ENCODE measurements at regions not wholly inside any gene's neighbourhood (a gene's known extent, or its start where the extent isn't known, plus 50 kb on each side); places are given as distances from the start of the nearest gene placed in this dataset.

DNA sequence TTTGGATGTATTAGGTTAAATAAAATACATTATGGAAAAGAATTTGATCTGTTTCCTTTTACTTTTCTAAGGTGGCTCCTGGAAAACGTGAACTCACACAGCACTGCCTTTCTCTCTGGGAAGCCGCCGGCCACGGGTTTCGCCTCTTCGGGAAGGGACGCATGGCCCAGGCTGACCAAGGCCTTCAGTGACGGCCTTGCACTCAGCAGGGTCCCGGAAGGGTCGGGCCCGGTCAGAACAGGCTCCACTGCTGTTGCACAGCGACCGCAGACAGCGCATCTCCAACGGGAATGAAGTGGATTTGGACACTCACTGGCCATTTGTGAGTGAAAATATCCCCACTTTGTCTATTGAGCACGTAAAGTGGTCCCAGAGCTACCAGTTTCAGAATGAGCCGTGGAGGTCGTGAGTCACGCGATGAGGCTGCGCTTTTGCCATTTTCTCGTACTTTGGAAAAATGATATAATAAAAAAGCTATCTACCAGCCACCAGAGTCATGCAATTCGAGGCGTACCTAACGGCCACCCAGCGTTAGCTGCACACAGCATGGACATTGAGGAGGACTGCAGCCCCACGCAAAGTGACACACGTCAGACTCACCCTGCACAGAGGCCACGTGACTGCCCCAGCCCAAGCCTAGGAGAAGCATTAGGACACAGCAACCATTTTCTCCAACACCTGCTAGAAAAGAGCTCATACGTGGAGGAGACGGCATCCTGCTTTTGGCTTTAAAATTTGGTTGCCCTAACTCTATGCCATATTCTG is 244.3 kb downstream of the TTLL2 start:
- TF ChIP-seq ZFX (IDR thresholded peaks at IDR 0.05) (no peak), CTCF (conservative IDR thresholded peaks at IDR 0.05) (no peak)
- H3K27ac ChIP-seq: no peak overlapping the region

DNA sequence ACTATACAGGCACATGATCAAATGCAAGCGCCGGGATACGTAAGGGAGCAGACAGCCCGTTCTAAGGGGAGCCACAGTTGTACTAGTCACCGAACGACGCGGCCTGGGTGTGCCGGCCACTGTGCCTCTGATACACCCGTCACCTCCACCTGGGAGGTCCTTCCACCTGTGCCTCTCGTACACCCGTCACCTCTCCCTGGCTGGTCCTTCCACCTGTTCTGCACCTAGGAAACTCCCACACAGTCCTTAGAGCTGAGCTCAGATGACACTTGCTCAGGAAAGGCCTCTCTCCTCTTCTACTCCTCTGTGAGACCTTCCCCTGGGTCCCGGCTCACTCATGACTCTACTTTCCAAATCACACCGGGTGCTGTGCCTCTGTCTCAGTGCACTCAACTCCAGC is 245.0 kb downstream of the TTLL2 start:
- TF ChIP-seq ZFX (IDR thresholded peaks at IDR 0.05) (no peak), CTCF (conservative IDR thresholded peaks at IDR 0.05) (no peak)
- no peak overlapping the region for H3K27ac ChIP-seq

DNA sequence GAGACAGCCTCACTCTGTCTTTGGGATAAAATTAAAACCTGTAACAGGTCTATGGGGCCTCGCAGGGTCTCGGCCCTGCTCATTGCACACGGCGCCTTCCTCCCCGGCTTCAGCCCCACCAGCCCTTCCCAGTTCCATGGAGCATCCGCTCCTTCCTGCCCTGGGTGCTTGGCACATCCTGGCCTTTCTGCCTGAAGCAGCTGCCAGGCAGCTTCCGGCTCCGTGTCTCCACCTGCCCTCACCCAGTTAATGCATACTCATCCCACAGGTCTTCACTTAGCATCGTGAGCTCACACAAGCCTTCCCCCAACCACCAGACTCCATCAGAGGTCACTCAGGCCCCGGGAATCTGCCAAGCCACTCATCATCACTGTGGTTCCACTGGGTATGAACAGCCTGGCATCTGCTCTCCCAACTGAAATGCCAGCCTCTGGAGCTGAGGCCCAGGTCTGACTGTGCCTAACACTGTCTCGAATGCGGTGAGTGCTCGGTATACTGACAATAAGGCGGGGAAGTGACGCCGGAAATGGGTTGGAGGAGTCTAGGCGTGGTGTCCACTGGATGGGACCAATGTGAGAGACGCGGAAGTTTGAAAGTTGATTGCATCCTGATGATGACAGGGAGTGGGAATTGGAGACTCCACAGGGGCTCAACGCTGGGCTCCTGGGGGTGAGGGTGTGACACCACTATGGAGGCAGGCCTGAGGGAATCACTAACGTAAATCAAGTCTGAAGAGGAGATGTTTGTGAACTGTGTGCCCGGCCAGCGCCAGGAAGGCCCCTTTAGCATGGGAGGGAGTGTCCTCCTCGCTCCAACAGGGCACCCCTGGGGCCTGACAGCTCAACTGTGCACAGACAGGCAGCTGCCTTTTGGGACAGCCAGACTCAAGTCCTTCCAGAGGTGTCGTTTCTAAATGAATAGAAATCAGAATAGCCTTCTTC is 245.8 kb downstream of the TTLL2 start:
- H3K27ac ChIP-seq: no peak overlapping the region
- no peak for TF ChIP-seq ZFX (IDR thresholded peaks at IDR 0.05)
- TF ChIP-seq CTCF (conservative IDR thresholded peaks at IDR 0.05): no peak

GRCh38 chr6:167571550-167571949 is 246.7 kb downstream of the TTLL2 start:
- TF ChIP-seq ZFX (IDR thresholded peaks at IDR 0.05) (no peak), CTCF (conservative IDR thresholded peaks at IDR 0.05) (no peak)
- H3K27ac ChIP-seq: no peak overlapping the region

GRCh38 chr6:167572106-167572505 is 247.2 kb downstream of the TTLL2 start:
- TF ChIP-seq CTCF (conservative IDR thresholded peaks at IDR 0.05) (no peak), ZFX (IDR thresholded peaks at IDR 0.05) (no peak)
- no peak overlapping the region for H3K27ac ChIP-seq

DNA sequence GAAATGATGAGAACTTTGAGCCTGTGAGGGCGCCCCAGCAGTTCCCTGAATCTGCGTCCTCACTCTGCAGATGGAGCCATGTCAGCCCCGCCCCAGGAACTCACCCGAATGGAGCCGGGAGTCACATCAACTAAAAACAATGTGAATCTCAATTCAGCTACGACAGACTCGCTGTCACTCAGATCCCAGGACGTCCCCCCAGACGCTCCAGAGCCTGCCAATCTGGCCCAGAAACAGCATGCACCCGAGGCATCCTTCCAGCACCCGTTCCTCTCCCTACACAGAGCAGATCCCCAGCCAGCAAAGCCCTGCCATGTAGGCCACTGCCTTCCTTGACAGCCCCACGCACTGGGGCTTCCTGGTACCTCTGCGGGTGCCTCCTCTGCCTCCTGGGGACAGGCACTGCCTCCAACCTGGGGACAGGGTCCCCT is 248.0 kb downstream of the TTLL2 start:
- TF ChIP-seq ZFX (IDR thresholded peaks at IDR 0.05) (no peak), CTCF (conservative IDR thresholded peaks at IDR 0.05) (no peak)
- no peak overlapping the region for H3K27ac ChIP-seq

Measured in C4-2B (cell line).